ENCODE measurements at regions not wholly inside any gene's neighbourhood (a gene's known extent, or its start where the extent isn't known, plus 50 kb on each side); places are given as distances from the start of the nearest gene placed in this dataset.
"Not testable (repeated sequence)": the region's sequence is repeated elsewhere in the genome, so short reads cannot be mapped to it uniquely, and the experiment has no call there.

GRCh38 chr5:17375886-17376285 is 122.1 kb upstream of the TAF11L2 start:
- H3K18ac ChIP-seq (ENCODE audit: low read depth, low read length); H3K9me1 ChIP-seq (ENCODE audit: insufficient read depth, low read length); H3K79me1 ChIP-seq (ENCODE audit: low read depth in 1 of 2, low read length in 2 of 2); H4K8ac ChIP-seq (ENCODE audit: low read depth in 2 of 2, low read length in 2 of 2); H3K9ac ChIP-seq (ENCODE audit: low read depth, low read length); H3K14ac ChIP-seq (replicated peaks; ENCODE audit: low read depth, low read length); H3K4me2 ChIP-seq (ENCODE audit: low read depth, low read length); H2BK5ac ChIP-seq (ENCODE audit: low read depth, low read length, poor library complexity, severe bottlenecking); H2BK20ac ChIP-seq (ENCODE audit: low read depth, low read length); H2AFZ ChIP-seq (replicated peaks; ENCODE audit: low read length, poor library complexity); dilution Hi-C loops (cut with HindIII; ENCODE audit: low sequenced_read_pairs, unreplicated experiment); H4K91ac ChIP-seq (ENCODE audit: insufficient read depth, low read depth, low read length); H2BK15ac ChIP-seq (ENCODE audit: low read depth, low read length); CTCF ChIA-PET; DNase-seq; H3K56ac ChIP-seq (ENCODE audit: extremely low read depth, insufficient read depth, low read length); H3K27ac ChIP-seq (ENCODE audit: insufficient read depth, low read length); H3K36me3 ChIP-seq (ENCODE audit: control insufficient read depth, insufficient read depth, low read length); H3K4ac ChIP-seq (ENCODE audit: low read depth, low read length); H3K23ac ChIP-seq (ENCODE audit: low read depth, low read length); H3K27me3 ChIP-seq (ENCODE audit: control insufficient read depth, insufficient read depth, low read length); ATAC-seq (ENCODE audit: low read depth); POLR2A ChIA-PET (ENCODE audit: unreplicated experiment); H4K20me1 ChIP-seq (ENCODE audit: insufficient read depth, low read length); H2AK5ac ChIP-seq (ENCODE audit: low read depth, low read length); H4K5ac ChIP-seq (ENCODE audit: low read depth, low read length); H3K9me3 ChIP-seq (ENCODE audit: control insufficient read depth, insufficient read depth, low read length); H2AK9ac ChIP-seq (replicated peaks; ENCODE audit: low read depth, low read length, poor library complexity); in situ Hi-C loops (cut with MboI; ENCODE audit: low sequenced_read_pairs); H3K4me3 ChIP-seq (ENCODE audit: insufficient read depth, low read depth, low read length); BruUV-seq (replicated peaks); H2BK120ac ChIP-seq (ENCODE audit: low read depth, low read length): not testable (repeated sequence)
- intact Hi-C loops (cut with micrococcal nuclease): loop anchor here (5.0 kb wide), 2 partner anchors 69 to 159 kb away; partner anchors contain the start of gene BASP1
- WGBS, 2 experiments (ENCODE audit: extremely low coverage in 2 of 2, insufficient read length in 1 of 2): no CpG with 5 or more reads among the region's 2 CpGs
- H3K4me1 ChIP-seq (ENCODE audit: control insufficient read depth, insufficient read depth, low read length): peaks cover 23% of the 10 kb centered on the region

All from IMR-90 (cell line).